HepG2 (cell line): ENCODE measurements at regions not wholly inside any gene's neighbourhood (a gene's known extent, or its start where the extent isn't known, plus 50 kb on each side); places are given as distances from the start of the nearest gene placed in this dataset.

Experiments
- ATAC-seq: fragments of 200-7000 bp; cut with Tn5 transposase; 3 replicates; pipeline ENCODE4 v1.9.1; 2020; ENCODE audit warnings: mild to moderate bottlenecking, moderate library complexity
- BruUV-seq: library from RNA; stranded (reverse); fragments of 400-500 nt; replicated peaks from 2 replicates; lab custom pipeline; 2021; lab: Mats Ljungman, UMichigan
- CTCF ChIA-PET: fragments of 300-600 bp; formaldehyde crosslinking; extraction: SDS; loops from one replicate; lab custom pipeline; 2021; ENCODE audit warnings: low total read pairs, inconsistent platforms, low intra/inter-chr PET ratio; lab: Yijun Ruan, JAX
- POLR2A ChIA-PET: fragments of 350-600 bp; sonication (Branson Sonifier 250); formaldehyde crosslinking; loops from one replicate; lab custom pipeline; 2020; ENCODE audit warnings: antibody characterized with exemption, inconsistent platforms; lab: Yijun Ruan, JAX
- DNase-seq: peaks from one replicate; pipeline ENCODE4 v3.0.0-alpha.2; 2015; ENCODE audit warnings: low spot score
- FAIRE-seq: peaks from 3 replicates; lab custom pipeline; 2011; peaks lifted over from hg19 to GRCh38; lab: Jason Lieb, UNC
- H2AFZ ChIP-seq: one replicate; pipeline ENCODE4 v1.6.1; 2011; ENCODE audit warnings: low read length, inconsistent platforms
- H3K27ac ChIP-seq: fragments of 300-600 bp; 3 replicates; pipeline ENCODE4 v1.8.0; 2011; ENCODE audit warnings: mixed run types, mild to moderate bottlenecking, mixed read lengths, low read length, inconsistent platforms; ENCODE audit not compliant: insufficient read depth; ENCODE audit errors: extremely low read length
- H3K27me3 ChIP-seq, 2 experiments: fragments of 200-600 bp in 1 of 2; 2 replicates in 1 of 2; 3 replicates in 1 of 2; pipeline versions ENCODE4 v1.6.0 to v1.8.0; 2011; ENCODE audit warnings: low read length in 2 of 2, mild to moderate bottlenecking in 2 of 2, moderate library complexity in 2 of 2, inconsistent platforms in 1 of 2; ENCODE audit not compliant: insufficient read depth in 2 of 2, control insufficient read depth in 1 of 2
- H3K36me3 ChIP-seq, 2 experiments: fragments of 200-600 bp in 1 of 2; replicated peaks in 1 of 2; 2 replicates in 1 of 2; 3 replicates in 1 of 2; pipeline versions ENCODE4 v1.5.1 to v1.8.0; 2011; ENCODE audit warnings: low read length in 2 of 2, inconsistent platforms in 1 of 2; ENCODE audit not compliant: insufficient read depth in 2 of 2, control insufficient read depth in 1 of 2
- H3K4me1 ChIP-seq: 2 replicates; pipeline ENCODE4 v1.5.1; 2012; ENCODE audit warnings: low read length, inconsistent platforms; ENCODE audit not compliant: insufficient read depth
- H3K4me2 ChIP-seq: 2 replicates; pipeline ENCODE4 v1.6.0; 2011; ENCODE audit warnings: low read depth, low read length, inconsistent platforms
- H3K4me3 ChIP-seq, 3 experiments: fragments of 200-600 bp in 1 of 3; sonication (generic), shearing (Covaris generic) in 1 of 3; replicated peaks in 1 of 3; 2 replicates each; pipeline ENCODE4 v1.5.1; 2011 to 2016; ENCODE audit warnings: low read length in 3 of 3, inconsistent platforms in 2 of 3, low read depth in 2 of 3, mild to moderate bottlenecking in 2 of 3, control low read depth in 1 of 3, mixed read lengths in 1 of 3; ENCODE audit not compliant: insufficient read depth in 1 of 3
- H3K79me2 ChIP-seq: one replicate; pipeline ENCODE4 v1.6.1; 2011; ENCODE audit warnings: low read length, inconsistent platforms; ENCODE audit not compliant: insufficient read depth
- H3K9ac ChIP-seq: 2 replicates; pipeline ENCODE4 v1.6.0; 2011; ENCODE audit warnings: mild to moderate bottlenecking, low read depth, low read length, inconsistent platforms; ENCODE audit not compliant: insufficient read depth
- H3K9me3 ChIP-seq: 2 replicates; pipeline ENCODE4 v1.5.1; 2012; ENCODE audit warnings: mild to moderate bottlenecking, low read length
- H4K20me1 ChIP-seq: 2 replicates; pipeline ENCODE4 v1.6.0; 2011; ENCODE audit warnings: inconsistent platforms, mild to moderate bottlenecking, low read length, moderate library complexity; ENCODE audit not compliant: insufficient read depth
- CC2D1A ChIP-seq: sonication (generic); formaldehyde crosslinking; IDR thresholded peaks from 2 replicates; pipeline ENCODE4 v1.8.1; 2023; ENCODE audit warnings: mild to moderate bottlenecking, missing genetic modification reagents
- FIP1L1 ChIP-seq: fragments of 200-400 bp; formaldehyde crosslinking; IDR thresholded peaks from 2 replicates; pipeline ENCODE4 v1.6.1; 2018; ENCODE audit warnings: low read depth, mild to moderate bottlenecking, low read length, moderate library complexity, borderline replicate concordance; ENCODE audit not compliant: insufficient read depth
- MAFK ChIP-seq, 2 experiments: IDR thresholded peaks in 1 of 2; conservative IDR thresholded peaks in 1 of 2; 2 replicates each; pipeline ENCODE4 v1.6.1; 2011; ENCODE audit warnings: improper control_type of control experiment in 2 of 2, low read length in 2 of 2
- NFE2L1 ChIP-seq: sonication (generic); formaldehyde crosslinking; IDR thresholded peaks from 2 replicates; pipeline ENCODE4 v1.4.0; 2020; ENCODE audit warnings: missing genetic modification reagents, mild to moderate bottlenecking, borderline replicate concordance
- ONECUT2 ChIP-seq: sonication (generic); formaldehyde crosslinking; IDR thresholded peaks from 2 replicates; pipeline ENCODE4 v1.4.0; 2020; ENCODE audit warnings: missing genetic modification reagents
- YEATS4 ChIP-seq: sonication (generic); formaldehyde crosslinking; IDR thresholded peaks from 2 replicates; pipeline ENCODE4 v1.4.0; 2020; ENCODE audit warnings: missing genetic modification reagents, borderline replicate concordance
- ZFP37 ChIP-seq: sonication (generic); formaldehyde crosslinking; IDR thresholded peaks from 2 replicates; pipeline ENCODE4 v1.4.0; 2020; ENCODE audit warnings: missing genetic modification reagents, borderline replicate concordance
- WGBS: methylation state at CpG from one replicate; pipeline ENCODE4 v1.1.6; 2017; ENCODE audit warnings: low lambda C conversion rate; 5-methylcytosine and 5-hydroxymethylcytosine counted together
- in situ Hi-C: cut with HindIII; loops from 2 replicates; pipeline ENCODE4 v1.10.0; 2017; ENCODE audit warnings: low pct_unique_long_range_greater_than_20kb; ENCODE audit not compliant: extremely low pct_ligation_motif_present
- intact Hi-C: fragments of 100-400 bp; cut with micrococcal nuclease; formaldehyde crosslinking; loops from one replicate; pipeline ENCODE4 v1.10.0; 2022; ENCODE audit not compliant: unreplicated experiment
- TF ChIP-seq, protein P1 (sequence below): sonication (generic); formaldehyde crosslinking; IDR thresholded peaks from 2 replicates; pipeline ENCODE4 v1.8.1; 2022; ENCODE audit warnings: low read depth, mild to moderate bottlenecking, missing genetic modification reagents
- TF ChIP-seq, protein P2 (sequence below): sonication (generic); formaldehyde crosslinking; IDR thresholded peaks from 2 replicates; pipeline ENCODE4 v1.9.0; 2021; ENCODE audit warnings: missing genetic modification reagents, borderline replicate concordance
- TF ChIP-seq, protein P3 (sequence below): sonication (generic); formaldehyde crosslinking; IDR thresholded peaks from 2 replicates; pipeline ENCODE4 v1.4.0; 2020; ENCODE audit warnings: missing genetic modification reagents
- TF ChIP-seq, protein P4 (sequence below): IDR thresholded peaks from 2 replicates; pipeline ENCODE4 v1.6.1; 2018; ENCODE audit warnings: missing genetic modification reagents

DNA sequence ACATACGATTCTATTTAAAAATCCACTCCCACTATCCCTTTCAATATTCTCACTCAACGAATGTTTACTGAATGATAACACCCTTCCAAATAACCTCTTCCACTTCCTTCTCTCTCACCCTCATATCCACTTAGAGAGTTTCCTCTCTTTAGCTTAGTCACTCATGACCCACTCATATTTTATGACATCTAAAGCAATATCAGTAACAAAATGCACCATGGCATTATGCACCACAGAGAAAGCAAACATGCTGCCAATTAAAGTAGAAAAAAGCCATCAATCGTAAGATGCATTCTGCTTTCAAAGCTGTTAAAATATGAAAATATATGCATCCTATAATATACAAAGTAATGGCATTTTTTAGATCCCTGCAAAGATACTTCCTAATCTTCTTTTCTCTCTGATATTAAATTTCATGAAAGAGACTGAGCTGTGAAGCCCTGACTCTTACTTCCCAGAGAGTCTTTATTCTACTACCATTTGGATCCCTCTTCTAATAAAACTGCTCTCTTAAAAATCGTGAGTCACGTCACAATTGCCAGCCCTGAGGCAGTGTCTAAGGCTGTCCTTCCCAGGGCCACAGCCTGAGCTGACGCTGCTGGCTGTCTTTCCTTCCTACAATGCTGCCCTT is 283.0 kb upstream of the KLF6 start:
- 6% methylated on average over 6 of the region's 6 CpGs for WGBS
- Histone ChIP-seq H3K27ac (no peak overlapping the region), H3K4me1 (no peaks in the 10 kb centered on the region), H3K4me3 (no peak overlapping the region), H3K4me2 (no peak overlapping the region), H2AFZ (no peak overlapping the region), H3K79me2 (no peaks in the 10 kb centered on the region), H3K27me3 (peaks cover 0 to 29% of the 10 kb centered on the region in 2 experiments; a peak in 1 of 5 replicates), H3K9ac (no peak overlapping the region), H3K9me3 (no peaks in the 10 kb centered on the region), H4K20me1 (no peaks in the 10 kb centered on the region), H3K36me3 (no peaks in the 10 kb centered on the region)
- intact Hi-C loops = no loop called here
- no peak for FAIRE-seq
- no peak for DNase-seq
- no TSS peak for BruUV-seq
- POLR2A ChIA-PET = no interaction called here
- no peak for ATAC-seq
- CTCF ChIA-PET = no interaction called here
- in situ Hi-C loops = no loop called here
- TF ChIP-seq, protein P1, sequence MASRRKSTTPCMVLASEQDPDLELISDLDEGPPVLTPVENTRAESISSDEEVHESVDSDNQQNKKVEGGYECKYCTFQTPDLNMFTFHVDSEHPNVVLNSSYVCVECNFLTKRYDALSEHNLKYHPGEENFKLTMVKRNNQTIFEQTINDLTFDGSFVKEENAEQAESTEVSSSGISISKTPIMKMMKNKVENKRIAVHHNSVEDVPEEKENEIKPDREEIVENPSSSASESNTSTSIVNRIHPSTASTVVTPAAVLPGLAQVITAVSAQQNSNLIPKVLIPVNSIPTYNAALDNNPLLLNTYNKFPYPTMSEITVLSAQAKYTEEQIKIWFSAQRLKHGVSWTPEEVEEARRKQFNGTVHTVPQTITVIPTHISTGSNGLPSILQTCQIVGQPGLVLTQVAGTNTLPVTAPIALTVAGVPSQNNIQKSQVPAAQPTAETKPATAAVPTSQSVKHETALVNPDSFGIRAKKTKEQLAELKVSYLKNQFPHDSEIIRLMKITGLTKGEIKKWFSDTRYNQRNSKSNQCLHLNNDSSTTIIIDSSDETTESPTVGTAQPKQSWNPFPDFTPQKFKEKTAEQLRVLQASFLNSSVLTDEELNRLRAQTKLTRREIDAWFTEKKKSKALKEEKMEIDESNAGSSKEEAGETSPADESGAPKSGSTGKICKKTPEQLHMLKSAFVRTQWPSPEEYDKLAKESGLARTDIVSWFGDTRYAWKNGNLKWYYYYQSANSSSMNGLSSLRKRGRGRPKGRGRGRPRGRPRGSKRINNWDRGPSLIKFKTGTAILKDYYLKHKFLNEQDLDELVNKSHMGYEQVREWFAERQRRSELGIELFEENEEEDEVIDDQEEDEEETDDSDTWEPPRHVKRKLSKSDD (CRISPR knock-in tag) = no peak
- TF ChIP-seq MAFK (conservative IDR thresholded peaks at IDR 0.05 in 1 of 2, IDR thresholded peaks at IDR 0.05 in 1 of 2; ENCODE audit: low read length in 2 of 2) (no peak), ONECUT2 (CRISPR knock-in tag) (no peak), ZFP37 (no peak), FIP1L1 (no peak), CC2D1A (no peak), YEATS4 (CRISPR knock-in tag) (no peak), NFE2L1 (CRISPR knock-in tag) (no peak)
- TF ChIP-seq, protein P2, sequence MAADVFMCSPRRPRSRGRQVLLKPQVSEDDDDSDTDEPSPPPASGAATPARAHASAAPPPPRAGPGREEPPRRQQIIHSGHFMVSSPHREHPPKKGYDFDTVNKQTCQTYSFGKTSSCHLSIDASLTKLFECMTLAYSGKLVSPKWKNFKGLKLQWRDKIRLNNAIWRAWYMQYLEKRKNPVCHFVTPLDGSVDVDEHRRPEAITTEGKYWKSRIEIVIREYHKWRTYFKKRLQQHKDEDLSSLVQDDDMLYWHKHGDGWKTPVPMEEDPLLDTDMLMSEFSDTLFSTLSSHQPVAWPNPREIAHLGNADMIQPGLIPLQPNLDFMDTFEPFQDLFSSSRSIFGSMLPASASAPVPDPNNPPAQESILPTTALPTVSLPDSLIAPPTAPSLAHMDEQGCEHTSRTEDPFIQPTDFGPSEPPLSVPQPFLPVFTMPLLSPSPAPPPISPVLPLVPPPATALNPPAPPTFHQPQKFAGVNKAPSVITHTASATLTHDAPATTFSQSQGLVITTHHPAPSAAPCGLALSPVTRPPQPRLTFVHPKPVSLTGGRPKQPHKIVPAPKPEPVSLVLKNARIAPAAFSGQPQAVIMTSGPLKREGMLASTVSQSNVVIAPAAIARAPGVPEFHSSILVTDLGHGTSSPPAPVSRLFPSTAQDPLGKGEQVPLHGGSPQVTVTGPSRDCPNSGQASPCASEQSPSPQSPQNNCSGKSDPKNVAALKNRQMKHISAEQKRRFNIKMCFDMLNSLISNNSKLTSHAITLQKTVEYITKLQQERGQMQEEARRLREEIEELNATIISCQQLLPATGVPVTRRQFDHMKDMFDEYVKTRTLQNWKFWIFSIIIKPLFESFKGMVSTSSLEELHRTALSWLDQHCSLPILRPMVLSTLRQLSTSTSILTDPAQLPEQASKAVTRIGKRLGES (CRISPR knock-in tag) = no peak
- TF ChIP-seq, protein P3, sequence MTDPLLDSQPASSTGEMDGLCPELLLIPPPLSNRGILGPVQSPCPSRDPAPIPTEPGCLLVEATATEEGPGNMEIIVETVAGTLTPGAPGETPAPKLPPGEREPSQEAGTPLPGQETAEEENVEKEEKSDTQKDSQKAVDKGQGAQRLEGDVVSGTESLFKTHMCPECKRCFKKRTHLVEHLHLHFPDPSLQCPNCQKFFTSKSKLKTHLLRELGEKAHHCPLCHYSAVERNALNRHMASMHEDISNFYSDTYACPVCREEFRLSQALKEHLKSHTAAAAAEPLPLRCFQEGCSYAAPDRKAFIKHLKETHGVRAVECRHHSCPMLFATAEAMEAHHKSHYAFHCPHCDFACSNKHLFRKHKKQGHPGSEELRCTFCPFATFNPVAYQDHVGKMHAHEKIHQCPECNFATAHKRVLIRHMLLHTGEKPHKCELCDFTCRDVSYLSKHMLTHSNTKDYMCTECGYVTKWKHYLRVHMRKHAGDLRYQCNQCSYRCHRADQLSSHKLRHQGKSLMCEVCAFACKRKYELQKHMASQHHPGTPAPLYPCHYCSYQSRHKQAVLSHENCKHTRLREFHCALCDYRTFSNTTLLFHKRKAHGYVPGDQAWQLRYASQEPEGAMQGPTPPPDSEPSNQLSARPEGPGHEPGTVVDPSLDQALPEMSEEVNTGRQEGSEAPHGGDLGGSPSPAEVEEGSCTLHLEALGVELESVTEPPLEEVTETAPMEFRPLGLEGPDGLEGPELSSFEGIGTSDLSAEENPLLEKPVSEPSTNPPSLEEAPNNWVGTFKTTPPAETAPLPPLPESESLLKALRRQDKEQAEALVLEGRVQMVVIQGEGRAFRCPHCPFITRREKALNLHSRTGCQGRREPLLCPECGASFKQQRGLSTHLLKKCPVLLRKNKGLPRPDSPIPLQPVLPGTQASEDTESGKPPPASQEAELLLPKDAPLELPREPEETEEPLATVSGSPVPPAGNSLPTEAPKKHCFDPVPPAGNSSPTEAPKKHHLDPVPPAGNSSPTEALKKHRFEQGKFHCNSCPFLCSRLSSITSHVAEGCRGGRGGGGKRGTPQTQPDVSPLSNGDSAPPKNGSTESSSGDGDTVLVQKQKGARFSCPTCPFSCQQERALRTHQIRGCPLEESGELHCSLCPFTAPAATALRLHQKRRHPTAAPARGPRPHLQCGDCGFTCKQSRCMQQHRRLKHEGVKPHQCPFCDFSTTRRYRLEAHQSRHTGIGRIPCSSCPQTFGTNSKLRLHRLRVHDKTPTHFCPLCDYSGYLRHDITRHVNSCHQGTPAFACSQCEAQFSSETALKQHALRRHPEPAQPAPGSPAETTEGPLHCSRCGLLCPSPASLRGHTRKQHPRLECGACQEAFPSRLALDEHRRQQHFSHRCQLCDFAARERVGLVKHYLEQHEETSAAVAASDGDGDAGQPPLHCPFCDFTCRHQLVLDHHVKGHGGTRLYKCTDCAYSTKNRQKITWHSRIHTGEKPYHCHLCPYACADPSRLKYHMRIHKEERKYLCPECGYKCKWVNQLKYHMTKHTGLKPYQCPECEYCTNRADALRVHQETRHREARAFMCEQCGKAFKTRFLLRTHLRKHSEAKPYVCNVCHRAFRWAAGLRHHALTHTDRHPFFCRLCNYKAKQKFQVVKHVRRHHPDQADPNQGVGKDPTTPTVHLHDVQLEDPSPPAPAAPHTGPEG (CRISPR knock-in tag) = no peak
- TF ChIP-seq, protein P4, sequence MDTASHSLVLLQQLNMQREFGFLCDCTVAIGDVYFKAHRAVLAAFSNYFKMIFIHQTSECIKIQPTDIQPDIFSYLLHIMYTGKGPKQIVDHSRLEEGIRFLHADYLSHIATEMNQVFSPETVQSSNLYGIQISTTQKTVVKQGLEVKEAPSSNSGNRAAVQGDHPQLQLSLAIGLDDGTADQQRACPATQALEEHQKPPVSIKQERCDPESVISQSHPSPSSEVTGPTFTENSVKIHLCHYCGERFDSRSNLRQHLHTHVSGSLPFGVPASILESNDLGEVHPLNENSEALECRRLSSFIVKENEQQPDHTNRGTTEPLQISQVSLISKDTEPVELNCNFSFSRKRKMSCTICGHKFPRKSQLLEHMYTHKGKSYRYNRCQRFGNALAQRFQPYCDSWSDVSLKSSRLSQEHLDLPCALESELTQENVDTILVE (CRISPR knock-in tag) = no peak
